OCI-LY1 (cell line): ENCODE measurements at regions not wholly inside any gene's neighbourhood (a gene's known extent, or its start where the extent isn't known, plus 50 kb on each side); places are given as distances from the start of the nearest gene placed in this dataset.

Experiments used
- H2AFZ ChIP-seq: fragments of 200-600 bp; sonication (generic), shearing (Covaris generic); 2 replicates; pipeline ENCODE4 v1.6.0; 2014; ENCODE audit warnings: antibody characterized with exemption, mild to moderate bottlenecking, low read length
- H3F3A ChIP-seq: fragments of 200-600 bp; sonication (generic), shearing (Covaris generic); 2 replicates; pipeline ENCODE4 v1.6.0; 2014; ENCODE audit warnings: mild to moderate bottlenecking, antibody characterized with exemption, low read length, moderate library complexity; ENCODE audit not compliant: insufficient read depth
- H3K27ac ChIP-seq: fragments of 200-600 bp; sonication (generic); 2 replicates; pipeline ENCODE4 v1.5.1; 2014; ENCODE audit warnings: low read length, mixed run types, mild to moderate bottlenecking, low read depth; ENCODE audit not compliant: poor library complexity, severe bottlenecking
- H3K27me3 ChIP-seq: fragments of 200-600 bp; sonication (generic); 2 replicates; pipeline ENCODE4 v1.6.0; 2014; ENCODE audit warnings: antibody characterized with exemption, mild to moderate bottlenecking, low read length, moderate library complexity; ENCODE audit not compliant: insufficient read depth
- H3K36me3 ChIP-seq: fragments of 200-600 bp; sonication (generic); 2 replicates; pipeline ENCODE4 v1.6.1; 2014; ENCODE audit warnings: mild to moderate bottlenecking, antibody characterized with exemption, low read length, moderate library complexity, mixed read lengths; ENCODE audit not compliant: insufficient read depth
- H3K4me1 ChIP-seq: fragments of 200-600 bp; sonication (generic); 2 replicates; pipeline ENCODE4 v1.5.1; 2014; ENCODE audit warnings: mild to moderate bottlenecking, low read length, moderate library complexity; ENCODE audit not compliant: insufficient read depth, severe bottlenecking
- H3K4me2 ChIP-seq: fragments of 200-600 bp; sonication (generic), shearing (Covaris generic); 2 replicates; pipeline ENCODE4 v1.6.1; 2014; ENCODE audit warnings: low read length
- H3K4me3 ChIP-seq: fragments of 200-600 bp; sonication (generic); 2 replicates; pipeline ENCODE4 v1.5.1; 2014; ENCODE audit warnings: low read length, low read depth, mild to moderate bottlenecking, mixed read lengths; ENCODE audit not compliant: poor library complexity, severe bottlenecking
- H3K79me2 ChIP-seq: fragments of 200-600 bp; shearing (Covaris generic); 2 replicates; pipeline ENCODE4 v1.6.1; 2016; ENCODE audit warnings: mixed run types, low read length, mixed read lengths; ENCODE audit not compliant: insufficient read depth
- H3K9ac ChIP-seq: fragments of 200-600 bp; sonication (generic), shearing (Covaris generic); 2 replicates; pipeline ENCODE4 v1.6.1; 2014; ENCODE audit warnings: mild to moderate bottlenecking, low read length, mixed read lengths
- H3K9me2 ChIP-seq: fragments of 200-600 bp; sonication (generic), shearing (Covaris generic); 2 replicates; pipeline ENCODE4 v1.6.1; 2014; ENCODE audit warnings: low read depth, mild to moderate bottlenecking, low read length, mixed read lengths
- H3K9me3 ChIP-seq: fragments of 200-600 bp; shearing (Covaris generic); 2 replicates; pipeline ENCODE4 v1.6.1; 2014; ENCODE audit warnings: low read length, mixed read lengths
- H4K20me1 ChIP-seq: fragments of 200-600 bp; sonication (generic), shearing (Covaris generic); 2 replicates; pipeline ENCODE4 v1.6.0; 2016; ENCODE audit warnings: mild to moderate bottlenecking, low read length; ENCODE audit not compliant: insufficient read depth
- CTCF ChIP-seq: fragments of 200-600 bp; sonication (generic), shearing (Covaris generic); IDR thresholded peaks from 2 replicates; pipeline ENCODE4 v1.5.1; 2017; ENCODE audit warnings: mild to moderate bottlenecking, antibody characterized with exemption, low read length, moderate library complexity, mixed read lengths
- EZH2 ChIP-seq: fragments of 200-600 bp; sonication (generic), shearing (Covaris generic); IDR thresholded peaks from 2 replicates; pipeline ENCODE4 v1.8.0; 2017; ENCODE audit warnings: borderline replicate concordance, mixed run types, mild to moderate bottlenecking, antibody characterized with exemption, low read length, moderate library complexity, mixed read lengths

- H3K9ac ChIP-seq = no peak overlapping the region
- H3F3A ChIP-seq = no peaks in the 10 kb centered on the region
- no peaks in the 10 kb centered on the region for H3K9me2 ChIP-seq
- H3K27me3 ChIP-seq = no peaks in the 10 kb centered on the region
- H3K4me2 ChIP-seq = no peak overlapping the region
- H3K4me3 ChIP-seq = no peak overlapping the region
- H3K79me2 ChIP-seq = no peaks in the 10 kb centered on the region
- no peaks in the 10 kb centered on the region for H3K9me3 ChIP-seq
- H3K27ac ChIP-seq = no peak overlapping the region
- H3K36me3 ChIP-seq = no peaks in the 10 kb centered on the region
- no peak overlapping the region for H2AFZ ChIP-seq
- H4K20me1 ChIP-seq = no peaks in the 10 kb centered on the region
- no peak for TF ChIP-seq CTCF
- TF ChIP-seq EZH2 = no peak
- H3K4me1 ChIP-seq = no peaks in the 10 kb centered on the region
These were observed 182.6 kb downstream of the TGFB2 start for GRCh38 chr1:218527737-218528136.

- Histone ChIP-seq H2AFZ (no peak overlapping the region), H3K4me1 (no peaks in the 10 kb centered on the region), H3K9ac (no peak overlapping the region), H3K9me2 (no peaks in the 10 kb centered on the region), H3K4me2 (no peak overlapping the region), H3K79me2 (no peaks in the 10 kb centered on the region), H3K9me3 (no peaks in the 10 kb centered on the region), H3F3A (no peaks in the 10 kb centered on the region), H3K4me3 (no peak overlapping the region), H3K36me3 (no peaks in the 10 kb centered on the region), H4K20me1 (no peaks in the 10 kb centered on the region), H3K27ac (no peak overlapping the region), H3K27me3 (no peaks in the 10 kb centered on the region)
- TF ChIP-seq CTCF (no peak), EZH2 (no peak)
These were observed 184.6 kb downstream of the TGFB2 start for GRCh38 chr1:218529646-218530300.

- Histone ChIP-seq H3K79me2 (no peaks in the 10 kb centered on the region), H3F3A (no peaks in the 10 kb centered on the region), H3K9me3 (no peaks in the 10 kb centered on the region), H2AFZ (no peak overlapping the region), H3K27me3 (no peaks in the 10 kb centered on the region), H3K9me2 (no peaks in the 10 kb centered on the region), H3K27ac (no peak overlapping the region), H4K20me1 (no peaks in the 10 kb centered on the region), H3K9ac (no peak overlapping the region), H3K4me1 (no peaks in the 10 kb centered on the region), H3K4me2 (no peak overlapping the region), H3K36me3 (no peaks in the 10 kb centered on the region), H3K4me3 (no peak overlapping the region)
- TF ChIP-seq CTCF (no peak), EZH2 (no peak)
These were observed 186.8 kb downstream of the TGFB2 start for GRCh38 chr1:218531936-218532335.
